Stomach (tissue), 8 donors: ENCODE measurements at regions not wholly inside any gene's neighbourhood (a gene's known extent, or its start where the extent isn't known, plus 50 kb on each side); places are given as distances from the start of the nearest gene placed in this dataset.

Source experiments
- DNase-seq, 2 donors: peaks; one replicate each; pipeline versions ENCODE4 v3.0.0 to v3.0.0-alpha.2; 2013 to 2019
- H3K27ac ChIP-seq, 5 donors: fragments of 200-600 bp in 4 of 5; sonication (generic) in 4 of 5; one replicate each; pipeline ENCODE4 v1.5.1; 2013 to 2019; ENCODE audit warnings: mild to moderate bottlenecking in 1 of 5, moderate library complexity in 1 of 5
- H3K27me3 ChIP-seq, 3 donors: fragments of 200-600 bp; sonication (generic); one replicate each; pipeline ENCODE4 v1.5.1; 2017 to 2019; ENCODE audit warnings: mixed run types in 1 of 3
- H3K36me3 ChIP-seq, 4 donors: fragments of 200-600 bp; sonication (generic); 1 replicate in 3 of 4; 2 replicates in 1 of 4; pipeline ENCODE4 v1.5.1; 2016 to 2019
- H3K4me1 ChIP-seq, 4 donors: fragments of 200-600 bp; sonication (generic); one replicate each; pipeline ENCODE4 v1.5.1; 2016 to 2019
- H3K4me3 ChIP-seq, 4 donors: fragments of 200-600 bp; sonication (generic) in 3 of 4; one replicate each; pipeline ENCODE4 v1.5.1; 2016 to 2019; ENCODE audit warnings: mild to moderate bottlenecking in 1 of 4
- H3K9me3 ChIP-seq, 4 donors: fragments of 200-600 bp; sonication (generic); one replicate each; pipeline ENCODE4 v1.5.1; 2016 to 2019
- CTCF ChIP-seq, 7 experiments: fragments of 450-650 bp in 4 of 7; fragments of 200-600 bp in 3 of 7; sonication (generic) in 3 of 7; IDR thresholded peaks; one replicate each; pipeline ENCODE4 v1.5.1; 2016 to 2019; ENCODE audit warnings: antibody characterized with exemption in 7 of 7, control low read depth in 2 of 7, mild to moderate bottlenecking in 1 of 7
- EP300 ChIP-seq: sonication (generic); formaldehyde crosslinking; IDR thresholded peaks from one replicate; pipeline ENCODE4 v1.6.1; 2017; ENCODE audit warnings: antibody characterized with exemption
- POLR2A ChIP-seq, 4 donors: fragments of 450-650 bp; IDR thresholded peaks; one replicate each; pipeline ENCODE4 v1.6.1; 2016; ENCODE audit warnings: antibody characterized with exemption in 4 of 4, control low read depth in 2 of 4, mild to moderate bottlenecking in 1 of 4, moderate library complexity in 1 of 4
- POLR2AphosphoS5 ChIP-seq, 3 donors: sonication (generic); formaldehyde crosslinking; IDR thresholded peaks; one replicate each; pipeline ENCODE4 v1.6.1; 2016; ENCODE audit warnings: antibody characterized with exemption in 3 of 3
- WGBS, 5 donors: extraction: QIAGEN DNeasy Blood & Tissue Kit in 3 of 5; methylation state at CpG; one replicate each; pipeline versions ENCODE4 v1.1.5 to v1.1.7; 2013 to 2018; 5-methylcytosine and 5-hydroxymethylcytosine counted together
- intact Hi-C: fragments of 100-400 bp; cut with DNase I; formaldehyde crosslinking; loops from one replicate; pipeline ENCODE4 v1.15.1; 2023; ENCODE audit warnings: low total_unique reads
- donor health status: healthy with polysubstance abuse.
- donor health status: Bipolar disorder and iron deficiency.
- donor health status: healthy.

GRCh38 chr6:114556846-114557488, 214.1 kb upstream of the HS3ST5 start:
- H3K4me1 ChIP-seq: no peaks in the 10 kb centered on the region
- no peak for DNase-seq
- no peaks in the 10 kb centered on the region for H3K36me3 ChIP-seq
- WGBS, 5 donors: 63 to 83% (median 69%) methylated on average over 3 of the region's 3 CpGs
- H3K27ac ChIP-seq: no peak overlapping the region
- no peak for TF ChIP-seq POLR2A (IDR thresholded peaks at IDR 0.05)
- no peak for TF ChIP-seq CTCF (IDR thresholded peaks at IDR 0.05)
- no peak for TF ChIP-seq EP300
- H3K4me3 ChIP-seq: no peak overlapping the region
- H3K27me3 ChIP-seq: no peaks in the 10 kb centered on the region
- intact Hi-C loops: no loop called here
- H3K9me3 ChIP-seq: no peaks in the 10 kb centered on the region

- H3K4me1 ChIP-seq: no peaks in the 10 kb centered on the region
- H3K27ac ChIP-seq: no peak overlapping the region
- no peaks in the 10 kb centered on the region for H3K27me3 ChIP-seq
- H3K9me3 ChIP-seq: peaks cover 0 to 3% (median 0%) of the 10 kb centered on the region in 4 donors
- H3K36me3 ChIP-seq: no peaks in the 10 kb centered on the region
- DNase-seq: no peak
- TF ChIP-seq EP300: no peak
- no peak for TF ChIP-seq CTCF (IDR thresholded peaks at IDR 0.05)
- TF ChIP-seq POLR2AphosphoS5 (IDR thresholded peaks at IDR 0.05): no peak
- no peak for TF ChIP-seq POLR2A (IDR thresholded peaks at IDR 0.05)
- intact Hi-C loops: no loop called here
- 87 to 94% (median 90%) methylated on average over 2 of the region's 2 CpGs for WGBS, 5 donors
- no peak overlapping the region for H3K4me3 ChIP-seq
Observed at GRCh38 chr6:114550316-114550715, 207.5 kb upstream of the HS3ST5 start.

GRCh38 chr6:114543696-114544095, 200.9 kb upstream of the HS3ST5 start:
- DNase-seq: no peak
- no peak for TF ChIP-seq CTCF (IDR thresholded peaks at IDR 0.05)
- TF ChIP-seq EP300: no peak
- no peak for TF ChIP-seq POLR2AphosphoS5 (IDR thresholded peaks at IDR 0.05)
- TF ChIP-seq POLR2A (IDR thresholded peaks at IDR 0.05): no peak
- 54 to 65% (median 56%) methylated on average over 2 of the region's 2 CpGs for WGBS, 5 donors
- Histone ChIP-seq H3K4me1 (no peaks in the 10 kb centered on the region), H3K36me3 (no peaks in the 10 kb centered on the region), H3K27me3 (no peaks in the 10 kb centered on the region), H3K9me3 (peaks cover 0 to 6% (median 2%) of the 10 kb centered on the region in 4 donors), H3K4me3 (no peak overlapping the region), H3K27ac (no peak overlapping the region)
- intact Hi-C loops: no loop called here

GRCh38 chr6:114541794-114542193, 199.0 kb upstream of the HS3ST5 start:
- Histone ChIP-seq H3K27me3 (no peaks in the 10 kb centered on the region), H3K27ac (no peak overlapping the region), H3K4me1 (no peaks in the 10 kb centered on the region), H3K36me3 (no peaks in the 10 kb centered on the region), H3K4me3 (no peak overlapping the region), H3K9me3 (peaks cover 0 to 12% (median 2%) of the 10 kb centered on the region in 4 donors)
- no peak for DNase-seq
- intact Hi-C loops: no loop called here
- WGBS, 5 donors: 89 to 96% (median 95%) methylated on average over 7 to 21 of the region's 21 CpGs
- TF ChIP-seq EP300 (no peak), POLR2A (IDR thresholded peaks at IDR 0.05) (no peak), POLR2AphosphoS5 (IDR thresholded peaks at IDR 0.05) (no peak), CTCF (IDR thresholded peaks at IDR 0.05) (no peak)
